ENCODE measurements at regions not wholly inside any gene's neighbourhood (a gene's known extent, or its start where the extent isn't known, plus 50 kb on each side); places are given as distances from the start of the nearest gene placed in this dataset.

- Histone ChIP-seq H3K36me3 (replicated peaks in 1 of 2) (no peaks in the 10 kb centered on the region), H3K4me3 (no peak overlapping the region), H3K4me1 (replicated peaks in 1 of 2) (no peaks in the 10 kb centered on the region), H3K27ac (no peak overlapping the region), H3K27me3 (no peaks in the 10 kb centered on the region), H3K9me3 (replicated peaks in 1 of 3) (no peaks in the 10 kb centered on the region)
- intact Hi-C loops (cut with DNase I) = no loop called here
- DNase-seq = no peak
- 83 to 96% (median 94%) methylated on average over 3 of the region's 3 CpGs for WGBS, 4 donors
- TF ChIP-seq, protein P1, sequence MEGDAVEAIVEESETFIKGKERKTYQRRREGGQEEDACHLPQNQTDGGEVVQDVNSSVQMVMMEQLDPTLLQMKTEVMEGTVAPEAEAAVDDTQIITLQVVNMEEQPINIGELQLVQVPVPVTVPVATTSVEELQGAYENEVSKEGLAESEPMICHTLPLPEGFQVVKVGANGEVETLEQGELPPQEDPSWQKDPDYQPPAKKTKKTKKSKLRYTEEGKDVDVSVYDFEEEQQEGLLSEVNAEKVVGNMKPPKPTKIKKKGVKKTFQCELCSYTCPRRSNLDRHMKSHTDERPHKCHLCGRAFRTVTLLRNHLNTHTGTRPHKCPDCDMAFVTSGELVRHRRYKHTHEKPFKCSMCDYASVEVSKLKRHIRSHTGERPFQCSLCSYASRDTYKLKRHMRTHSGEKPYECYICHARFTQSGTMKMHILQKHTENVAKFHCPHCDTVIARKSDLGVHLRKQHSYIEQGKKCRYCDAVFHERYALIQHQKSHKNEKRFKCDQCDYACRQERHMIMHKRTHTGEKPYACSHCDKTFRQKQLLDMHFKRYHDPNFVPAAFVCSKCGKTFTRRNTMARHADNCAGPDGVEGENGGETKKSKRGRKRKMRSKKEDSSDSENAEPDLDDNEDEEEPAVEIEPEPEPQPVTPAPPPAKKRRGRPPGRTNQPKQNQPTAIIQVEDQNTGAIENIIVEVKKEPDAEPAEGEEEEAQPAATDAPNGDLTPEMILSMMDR (IDR thresholded peaks at IDR 0.05) = no peak
- no peak for TF ChIP-seq POLR2A (IDR thresholded peaks at IDR 0.05)
These were observed 220.6 kb upstream of the ARSJ start for GRCh38 chr4:114200026-114200425.

DNA sequence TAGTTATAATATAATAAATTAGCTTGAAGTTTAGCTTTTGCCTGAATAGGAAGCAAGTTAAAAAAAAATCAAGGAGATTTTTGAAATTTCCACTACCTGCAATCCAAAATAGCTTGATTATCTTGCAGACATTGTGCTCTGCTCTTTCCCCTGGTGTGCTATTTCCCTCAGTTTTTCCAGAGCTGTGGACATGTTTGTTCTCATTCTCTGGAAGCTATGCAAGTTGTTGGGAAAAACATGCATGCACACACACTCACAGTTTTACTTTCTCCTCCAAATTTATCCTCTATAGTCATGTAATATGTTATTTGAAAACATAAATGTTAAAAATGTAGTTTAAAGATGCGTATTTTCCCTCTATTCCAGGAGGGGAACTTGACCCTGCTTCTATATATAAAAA is 225.8 kb upstream of the ARSJ start:
- no peak overlapping the region for H3K4me3 ChIP-seq
- intact Hi-C loops (cut with DNase I) = no loop called here
- no peak for DNase-seq
- no peaks in the 10 kb centered on the region for H3K36me3 ChIP-seq (replicated peaks in 1 of 2)
- TF ChIP-seq POLR2A (IDR thresholded peaks at IDR 0.05) = no peak
- TF ChIP-seq, protein P1 (IDR thresholded peaks at IDR 0.05) = no peak
- no peak overlapping the region for H3K27ac ChIP-seq
- H3K9me3 ChIP-seq (replicated peaks in 1 of 3) = no peaks in the 10 kb centered on the region
- no peaks in the 10 kb centered on the region for H3K27me3 ChIP-seq
- no peaks in the 10 kb centered on the region for H3K4me1 ChIP-seq (replicated peaks in 1 of 2)
- WGBS, 4 donors = 71 to 82% (median 78%) methylated on average over 1 of the region's 1 CpG

GRCh38 chr4:114208574-114209151 is 229.2 kb upstream of the ARSJ start:
- Histone ChIP-seq H3K27ac (no peak overlapping the region), H3K4me3 (no peak overlapping the region), H3K4me1 (replicated peaks in 1 of 2) (no peaks in the 10 kb centered on the region), H3K9me3 (replicated peaks in 1 of 3) (no peaks in the 10 kb centered on the region), H3K36me3 (replicated peaks in 1 of 2) (no peaks in the 10 kb centered on the region), H3K27me3 (no peaks in the 10 kb centered on the region)
- intact Hi-C loops (cut with DNase I) = no loop called here
- DNase-seq = no peak
- no peak for TF ChIP-seq POLR2A (IDR thresholded peaks at IDR 0.05)
- TF ChIP-seq, protein P1 (IDR thresholded peaks at IDR 0.05) = no peak
- 9 to 29% (median 23%) methylated on average over 3 of the region's 3 CpGs for WGBS, 4 donors

DNA sequence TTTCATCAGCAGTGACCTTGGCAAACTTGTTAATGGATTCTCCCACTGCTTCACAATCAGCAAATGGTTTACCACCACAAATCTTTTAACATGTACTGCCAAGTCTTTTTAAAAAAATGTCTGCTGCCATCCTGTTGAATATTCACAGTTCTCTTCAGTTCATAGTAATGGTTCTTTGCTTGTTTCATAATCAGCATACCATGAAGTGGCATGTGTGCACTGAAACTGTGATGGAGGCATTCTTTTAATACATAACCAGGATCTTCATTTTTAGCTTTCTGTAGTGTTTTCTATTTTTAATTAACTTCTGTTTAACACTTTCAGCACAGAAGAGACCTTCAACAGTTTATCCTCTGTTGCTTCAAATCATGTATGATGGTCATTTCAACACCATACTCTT is 230.1 kb upstream of the ARSJ start:
- H3K4me3 ChIP-seq = no peak overlapping the region
- H3K36me3 ChIP-seq (replicated peaks in 1 of 2) = no peaks in the 10 kb centered on the region
- no peaks in the 10 kb centered on the region for H3K9me3 ChIP-seq (replicated peaks in 1 of 3)
- TF ChIP-seq POLR2A (IDR thresholded peaks at IDR 0.05) = no peak
- TF ChIP-seq, protein P1 (IDR thresholded peaks at IDR 0.05) = no peak
- no peak overlapping the region for H3K27ac ChIP-seq
- no peaks in the 10 kb centered on the region for H3K4me1 ChIP-seq (replicated peaks in 1 of 2)
- no peaks in the 10 kb centered on the region for H3K27me3 ChIP-seq
- no peak for DNase-seq
- intact Hi-C loops (cut with DNase I) = no loop called here

Measured in adrenal gland (tissue), 9 donors.